IPS-15b (cell line): ENCODE measurements at regions not wholly inside any gene's neighbourhood (a gene's known extent, or its start where the extent isn't known, plus 50 kb on each side); places are given as distances from the start of the nearest gene placed in this dataset.
"Not testable (repeated sequence)": the region's sequence is repeated elsewhere in the genome, so short reads cannot be mapped to it uniquely, and the experiment has no call there.

Experiments
- H3K27me3 ChIP-seq: one replicate; pipeline ENCODE4 v1.6.1; 2013; ENCODE audit warnings: low read length; ENCODE audit not compliant: control insufficient read depth, insufficient read depth
- H3K36me3 ChIP-seq: one replicate; pipeline ENCODE4 v1.6.1; 2013; ENCODE audit warnings: low read length; ENCODE audit not compliant: control insufficient read depth, insufficient read depth
- H3K4me1 ChIP-seq: one replicate; pipeline ENCODE4 v1.6.1; 2013; ENCODE audit warnings: mild to moderate bottlenecking, low read length; ENCODE audit not compliant: control insufficient read depth, insufficient read depth
- H3K4me3 ChIP-seq: one replicate; pipeline ENCODE4 v1.5.1; 2013; ENCODE audit warnings: low read depth, low read length
- H3K9ac ChIP-seq: one replicate; pipeline ENCODE4 v1.6.1; 2013; ENCODE audit warnings: low read depth, mild to moderate bottlenecking, low read length
- H3K9me3 ChIP-seq: one replicate; pipeline ENCODE4 v1.6.1; 2013; ENCODE audit warnings: mild to moderate bottlenecking, low read length; ENCODE audit not compliant: control insufficient read depth, insufficient read depth

DNA sequence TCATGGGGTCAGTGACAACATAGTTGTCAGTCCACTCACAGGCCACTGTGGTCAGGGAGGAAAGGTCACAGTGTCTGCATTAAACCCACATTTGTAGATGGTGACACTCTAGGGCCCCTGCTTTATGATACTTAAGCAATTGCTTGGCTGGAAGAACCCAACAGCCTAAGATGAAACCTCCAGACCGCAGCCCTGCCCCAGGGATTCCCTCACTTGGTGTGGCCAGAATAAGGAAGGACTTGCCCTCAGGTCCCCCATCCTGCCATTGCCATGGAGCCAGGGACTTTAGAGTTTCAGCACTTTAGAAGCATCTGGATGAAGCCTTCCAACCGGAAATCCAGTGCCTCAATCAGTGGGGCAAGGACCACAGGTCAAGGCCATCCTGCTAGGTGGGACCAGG lies 63.9 kb upstream of the LAPTM4A start:
- Histone ChIP-seq H3K9ac (no peak overlapping the region), H3K9me3 (no peaks in the 10 kb centered on the region), H3K36me3 (no peaks in the 10 kb centered on the region), H3K4me1 (no peaks in the 10 kb centered on the region), H3K4me3 (no peak overlapping the region), H3K27me3 (no peaks in the 10 kb centered on the region)

DNA sequence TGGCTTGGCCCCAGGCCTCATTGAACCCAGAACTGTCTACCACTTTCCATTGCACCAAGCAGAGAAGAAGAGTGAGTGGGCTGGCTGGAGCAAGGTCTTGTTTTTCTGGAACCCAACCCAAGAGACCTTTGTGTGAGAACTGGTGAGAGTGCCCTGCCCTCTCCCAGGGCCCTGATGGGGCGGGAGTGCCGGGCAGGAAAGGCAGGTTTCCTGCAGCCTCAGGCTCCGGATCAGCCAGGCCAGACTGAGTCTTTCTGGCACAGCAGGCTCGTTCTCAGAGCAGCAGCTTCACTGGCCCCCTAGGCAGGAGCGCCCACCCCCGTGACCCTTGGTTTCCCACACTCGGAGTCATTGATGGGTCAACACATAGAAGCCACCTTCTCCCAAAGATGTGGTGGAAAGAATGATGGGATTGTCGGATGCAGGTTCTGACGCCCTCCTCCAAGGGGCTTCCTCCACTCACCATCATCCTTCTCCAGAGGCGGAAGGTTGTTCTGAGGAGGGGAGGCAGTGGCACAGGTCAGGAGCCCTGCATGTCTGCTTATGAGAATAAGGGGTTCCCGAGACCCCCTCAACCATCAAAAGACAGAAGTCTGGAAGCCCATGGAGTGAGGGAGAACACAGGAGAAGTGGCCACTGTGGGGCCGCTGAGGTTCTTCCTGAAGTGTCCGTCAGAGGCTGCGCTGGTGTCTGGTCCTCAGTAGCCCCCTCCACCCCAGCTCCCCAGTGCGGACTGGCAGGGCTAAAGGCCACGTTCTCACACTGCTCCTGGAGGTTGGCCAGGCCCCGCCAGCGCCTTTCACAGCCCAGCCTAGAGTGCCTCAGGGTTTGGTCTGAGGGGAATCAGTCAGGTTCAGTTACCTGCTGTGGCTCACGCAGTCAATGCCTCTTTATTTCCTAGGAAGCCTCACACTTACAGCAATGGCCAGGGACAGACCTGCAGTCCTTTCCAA lies 62.8 kb upstream of the LAPTM4A start:
- H3K4me1 ChIP-seq = no peaks in the 10 kb centered on the region
- H3K9me3 ChIP-seq = no peaks in the 10 kb centered on the region
- H3K36me3 ChIP-seq = no peaks in the 10 kb centered on the region
- H3K27me3 ChIP-seq = no peaks in the 10 kb centered on the region
- H3K4me3 ChIP-seq = no peak overlapping the region
- H3K9ac ChIP-seq = no peak overlapping the region

DNA sequence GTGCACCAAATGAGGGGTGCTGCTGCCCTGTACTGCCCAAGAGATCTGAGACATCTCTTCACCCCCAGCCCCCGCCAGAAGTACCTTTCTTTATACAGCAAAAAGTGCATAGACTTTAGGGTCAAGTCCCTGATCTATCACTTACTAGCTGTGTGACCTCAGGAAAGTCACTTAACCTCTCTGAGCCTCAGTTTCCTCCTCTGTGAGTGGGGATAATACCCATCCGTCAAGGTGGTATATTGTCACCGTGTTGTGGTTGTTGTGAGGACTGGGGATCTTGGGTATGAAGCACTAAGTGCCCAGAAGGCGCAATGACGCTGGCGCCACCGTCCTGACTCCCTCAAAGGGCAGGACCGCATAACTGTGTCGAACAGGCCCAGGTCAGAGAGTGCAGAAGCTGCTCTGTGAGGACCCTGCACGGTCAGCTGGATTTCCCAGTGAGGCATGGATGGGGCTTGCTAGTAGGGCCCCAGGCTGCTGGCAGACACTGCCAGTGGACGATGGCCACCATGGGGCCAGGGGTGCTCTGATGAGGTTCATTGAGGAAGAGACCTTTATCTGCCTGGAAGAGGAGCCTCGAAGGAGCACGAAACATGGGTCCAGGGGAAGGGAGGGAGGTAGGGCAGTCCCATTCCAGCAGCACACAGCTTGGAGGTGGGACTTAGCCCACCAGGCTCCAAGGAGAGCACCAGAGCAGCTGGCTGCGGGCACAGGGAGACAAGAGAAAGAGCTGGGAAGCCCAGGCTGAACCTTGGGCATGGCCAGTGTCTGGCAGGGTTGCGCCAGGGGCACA lies 61.8 kb upstream of the LAPTM4A start:
- H3K4me1 ChIP-seq = no peaks in the 10 kb centered on the region
- no peaks in the 10 kb centered on the region for H3K36me3 ChIP-seq
- H3K9me3 ChIP-seq = no peaks in the 10 kb centered on the region
- no peak overlapping the region for H3K4me3 ChIP-seq
- H3K27me3 ChIP-seq = no peaks in the 10 kb centered on the region
- H3K9ac ChIP-seq = no peak overlapping the region

DNA sequence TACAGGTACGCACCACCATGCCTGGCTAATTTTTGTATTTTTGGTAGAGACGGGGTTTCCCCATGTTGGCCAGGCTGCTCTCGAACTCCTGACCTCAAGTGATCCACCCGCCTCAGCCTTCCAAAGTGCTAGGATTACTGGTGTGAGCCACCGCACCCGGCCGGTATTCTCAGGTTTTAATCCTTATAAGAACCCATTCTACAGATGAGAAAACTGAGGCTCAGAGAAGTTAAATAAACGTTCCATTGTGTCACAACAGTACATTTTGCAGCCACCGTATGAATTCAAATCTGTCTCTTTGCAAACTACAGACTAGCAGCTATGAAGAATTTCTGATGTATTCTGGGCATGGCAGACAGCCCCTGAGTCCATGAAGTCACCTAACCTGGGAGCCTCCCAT lies 60.9 kb upstream of the LAPTM4A start:
- not testable (repeated sequence) for H3K36me3 ChIP-seq, H3K9ac ChIP-seq, H3K27me3 ChIP-seq, H3K4me1 ChIP-seq, H3K9me3 ChIP-seq, H3K4me3 ChIP-seq

DNA sequence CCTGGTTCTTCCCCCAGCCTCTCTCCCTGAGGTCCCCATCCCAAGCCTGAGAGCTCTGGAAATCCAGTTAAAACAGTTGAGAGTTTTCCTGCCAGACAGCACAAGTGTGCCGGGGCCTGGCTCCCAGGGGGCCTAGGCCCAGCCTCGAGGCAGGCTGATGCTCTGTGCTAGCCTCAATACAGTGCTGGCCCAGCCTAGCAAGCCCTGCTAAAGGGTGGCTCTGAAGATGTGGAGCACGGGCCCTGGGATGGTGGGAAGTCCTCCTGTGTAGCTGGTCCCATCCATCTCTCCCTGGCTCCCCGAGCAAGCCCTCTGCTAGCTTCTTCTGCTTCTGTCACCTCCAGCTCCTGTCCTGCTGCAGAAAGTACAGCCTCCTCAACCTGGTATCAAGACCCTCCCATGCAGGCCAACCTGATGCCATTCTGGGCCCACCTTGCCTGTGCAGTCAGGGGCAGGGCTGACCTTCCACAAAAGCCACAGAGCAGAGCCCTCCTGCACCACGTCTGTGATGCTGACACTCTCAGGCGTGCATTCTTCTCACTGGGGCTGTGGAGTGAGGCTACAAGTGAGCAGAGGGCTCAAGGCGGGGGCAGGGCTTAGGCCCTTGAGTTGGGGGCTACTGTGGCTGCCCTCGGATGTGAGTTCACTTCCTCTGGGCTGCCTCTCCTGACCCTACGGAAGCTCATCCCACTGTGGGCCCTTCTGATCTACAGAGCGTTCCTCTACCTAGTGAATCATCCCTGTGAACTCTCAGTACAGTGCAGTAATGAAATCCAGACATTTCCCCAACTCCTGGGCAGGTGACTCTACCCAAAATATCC lies 60.1 kb upstream of the LAPTM4A start:
- Histone ChIP-seq H3K9me3 (no peaks in the 10 kb centered on the region), H3K36me3 (no peaks in the 10 kb centered on the region), H3K9ac (no peak overlapping the region), H3K27me3 (peaks cover 5% of the 10 kb centered on the region), H3K4me1 (no peaks in the 10 kb centered on the region), H3K4me3 (no peak overlapping the region)

DNA sequence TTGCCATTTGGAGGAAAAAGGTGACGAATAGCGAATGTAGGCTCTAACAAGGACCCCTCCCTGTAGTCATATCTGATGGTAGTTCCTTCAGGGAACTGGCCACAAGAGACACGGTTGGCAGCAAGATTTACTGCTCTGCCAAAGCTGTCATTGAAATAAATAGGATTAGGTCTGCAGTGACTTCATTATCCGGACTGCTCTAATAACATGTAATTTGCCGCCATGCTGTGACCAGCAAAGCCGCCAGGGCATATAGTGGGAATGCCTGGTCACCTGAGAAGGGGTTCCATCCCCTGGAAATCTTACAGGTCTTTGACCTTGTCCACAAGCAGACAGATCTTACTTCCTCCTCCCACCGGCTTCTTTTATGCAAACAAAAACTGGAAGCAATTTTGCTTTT lies 59.4 kb upstream of the LAPTM4A start:
- H3K4me3 ChIP-seq = no peak overlapping the region
- no peak overlapping the region for H3K9ac ChIP-seq
- H3K4me1 ChIP-seq = no peaks in the 10 kb centered on the region
- H3K36me3 ChIP-seq = no peaks in the 10 kb centered on the region
- H3K27me3 ChIP-seq = peaks cover 9% of the 10 kb centered on the region
- peaks cover 2% of the 10 kb centered on the region for H3K9me3 ChIP-seq

DNA sequence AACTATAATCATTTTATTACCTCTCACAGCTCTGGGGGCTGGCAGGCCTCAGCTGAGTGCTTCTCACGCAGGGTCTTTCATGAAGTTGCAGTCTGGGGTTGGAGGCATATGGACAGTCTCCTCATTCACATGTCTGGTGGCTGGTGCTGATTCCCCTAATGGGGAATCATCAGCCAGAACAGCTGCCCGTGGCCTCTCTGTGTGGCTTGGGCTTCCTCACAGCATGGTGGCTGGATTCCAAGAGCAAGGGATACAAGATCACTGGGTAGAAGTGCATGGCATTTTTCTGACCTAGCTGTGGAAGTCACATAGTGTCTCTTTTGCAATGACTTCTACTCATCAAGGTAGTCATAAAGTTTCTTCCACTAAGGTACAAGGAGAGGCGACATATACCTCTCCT lies 59.0 kb upstream of the LAPTM4A start:
- no peaks in the 10 kb centered on the region for H3K36me3 ChIP-seq
- no peak overlapping the region for H3K4me3 ChIP-seq
- peaks cover 4% of the 10 kb centered on the region for H3K9me3 ChIP-seq
- H3K9ac ChIP-seq = no peak overlapping the region
- H3K27me3 ChIP-seq = peaks cover 11% of the 10 kb centered on the region
- H3K4me1 ChIP-seq = no peaks in the 10 kb centered on the region

DNA sequence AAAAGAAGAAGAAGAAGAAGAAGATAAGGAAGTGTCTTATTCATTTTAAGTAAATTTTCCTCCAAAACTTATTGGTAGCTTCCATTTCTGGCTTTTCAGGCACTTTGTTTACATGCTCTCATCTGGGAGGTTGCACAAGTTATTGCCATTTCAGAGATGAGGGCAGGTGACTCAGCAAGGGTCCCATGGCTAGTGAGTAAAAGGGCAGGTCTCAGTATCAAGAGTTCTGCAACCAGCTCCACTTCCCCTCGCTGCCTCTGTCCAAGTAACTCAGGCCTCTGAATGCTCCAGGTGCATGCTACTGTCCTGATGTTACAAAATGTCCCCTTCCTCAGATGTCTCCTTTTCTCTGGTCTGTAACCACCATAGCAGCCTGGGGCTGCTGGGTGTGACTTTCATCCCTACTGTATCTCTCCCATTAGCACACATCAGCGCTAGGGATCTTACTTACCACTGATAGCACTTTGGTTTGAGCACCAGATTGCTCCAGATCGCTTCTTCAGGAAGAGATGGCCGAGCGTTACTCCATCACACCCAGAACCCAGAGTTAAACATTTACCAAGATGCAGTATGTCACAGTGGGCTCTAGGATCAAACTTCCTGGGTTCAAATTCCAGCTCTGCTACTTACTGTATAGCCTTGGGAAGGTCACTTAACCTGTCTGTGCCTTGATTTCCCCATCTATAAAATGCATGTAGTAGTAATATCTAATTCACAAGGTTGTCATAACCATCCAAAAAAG lies 57.4 kb upstream of the LAPTM4A start:
- peaks cover 11% of the 10 kb centered on the region for H3K27me3 ChIP-seq
- no peak overlapping the region for H3K9ac ChIP-seq
- H3K36me3 ChIP-seq = no peaks in the 10 kb centered on the region
- H3K4me1 ChIP-seq = no peaks in the 10 kb centered on the region
- peaks cover 4% of the 10 kb centered on the region for H3K9me3 ChIP-seq
- no peak overlapping the region for H3K4me3 ChIP-seq

DNA sequence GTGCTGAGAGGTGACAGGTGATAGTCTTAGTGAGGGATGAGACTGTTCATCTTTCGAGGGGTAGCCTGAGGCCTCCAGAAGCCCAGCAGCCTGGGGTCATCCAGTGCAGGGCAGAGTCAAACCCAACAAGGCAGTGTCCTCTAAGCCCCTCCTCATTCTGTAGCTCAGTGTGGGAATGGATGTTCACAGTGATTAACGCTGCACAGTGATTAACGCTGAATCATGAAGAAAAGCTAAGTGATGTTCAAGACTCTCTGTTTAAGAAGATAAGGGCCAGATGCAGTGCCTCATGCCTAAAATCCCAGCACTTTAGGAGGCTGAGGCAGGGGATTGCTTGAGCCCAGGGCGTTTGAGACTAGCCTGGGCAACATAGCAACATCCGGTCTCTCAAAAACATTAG lies 56.3 kb upstream of the LAPTM4A start:
- Histone ChIP-seq H3K9ac (no peak overlapping the region), H3K4me1 (no peaks in the 10 kb centered on the region), H3K36me3 (no peaks in the 10 kb centered on the region), H3K4me3 (no peak overlapping the region), H3K27me3 (peaks cover 11% of the 10 kb centered on the region), H3K9me3 (peaks cover 4% of the 10 kb centered on the region)

DNA sequence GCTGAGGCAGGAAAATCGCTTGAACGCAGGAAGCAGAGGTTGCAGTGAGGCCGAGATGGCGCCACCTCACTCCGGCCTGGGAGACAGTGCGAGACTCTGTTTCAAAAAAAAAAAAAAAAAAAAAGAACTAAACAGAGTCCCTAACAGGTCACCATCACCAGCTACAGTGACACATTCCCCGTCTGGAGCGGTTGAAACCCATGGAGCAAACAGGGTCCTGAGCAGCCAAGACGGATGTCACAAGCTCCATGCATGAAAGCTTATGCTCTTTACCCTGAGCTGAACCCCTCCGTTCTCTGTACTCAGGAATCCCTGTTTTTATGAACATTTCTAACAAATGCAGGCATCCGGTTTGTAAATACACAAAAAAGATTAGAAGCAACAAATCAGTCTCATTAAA lies 55.9 kb upstream of the LAPTM4A start:
- no peak overlapping the region for H3K9ac ChIP-seq
- H3K4me3 ChIP-seq = no peak overlapping the region
- peaks cover 11% of the 10 kb centered on the region for H3K27me3 ChIP-seq
- H3K4me1 ChIP-seq = no peaks in the 10 kb centered on the region
- H3K36me3 ChIP-seq = no peaks in the 10 kb centered on the region
- peaks cover 4% of the 10 kb centered on the region for H3K9me3 ChIP-seq

DNA sequence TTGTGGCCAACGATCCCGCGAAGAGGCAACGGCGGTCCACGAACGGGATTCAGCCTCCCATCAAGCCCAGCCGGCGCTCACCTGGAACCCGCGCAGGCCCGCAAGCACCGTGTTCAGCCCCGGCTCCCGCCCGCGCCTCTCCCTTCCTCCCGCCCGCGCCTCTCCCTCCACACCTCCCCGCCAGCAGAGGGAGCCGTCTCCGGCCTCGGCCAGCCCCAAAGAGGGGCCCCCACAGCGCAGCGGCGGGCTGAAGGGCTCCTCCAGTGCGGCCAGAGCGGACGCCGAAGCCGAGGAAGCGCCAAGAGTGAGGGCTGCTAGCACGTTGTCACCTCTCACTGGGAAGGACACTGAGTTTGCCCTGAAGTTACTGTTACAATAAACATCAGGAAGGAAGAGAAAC lies 55.3 kb upstream of the LAPTM4A start:
- H3K4me3 ChIP-seq = peak overlapping the region; percentile 63
- H3K9me3 ChIP-seq = peaks cover 4% of the 10 kb centered on the region
- H3K27me3 ChIP-seq = peaks cover 11% of the 10 kb centered on the region
- H3K4me1 ChIP-seq = no peaks in the 10 kb centered on the region
- H3K36me3 ChIP-seq = no peaks in the 10 kb centered on the region
- H3K9ac ChIP-seq = peak overlapping the region; percentile 47
